ENCODE measurements at regions not wholly inside any gene's neighbourhood (a gene's known extent, or its start where the extent isn't known, plus 50 kb on each side); places are given as distances from the start of the nearest gene placed in this dataset.

GRCh38 chr4:119873132-119873531 lies 193.5 kb downstream of the MAD2L1 start:
- no peaks in the 10 kb centered on the region for H4K20me1 ChIP-seq (ENCODE audit: insufficient read depth, low read length)
- no peak for TF ChIP-seq EZH2phosphoT487 (IDR thresholded peaks at IDR 0.05; ENCODE audit: borderline replicate concordance, low read depth, low read length)

GRCh38 chr4:119872371-119873016 lies 194.2 kb downstream of the MAD2L1 start:
- H3K9me2 ChIP-seq (ENCODE audit: insufficient read depth, low read length), result no peaks in the 10 kb centered on the region
- no peaks in the 10 kb centered on the region for H3K79me2 ChIP-seq (ENCODE audit: insufficient read depth, low read depth, low read length)
- no peak overlapping the region for H3K27ac ChIP-seq (ENCODE audit: low read depth, low read length, poor library complexity, severe bottlenecking)
- DNase-seq (ENCODE audit: low spot score), result no peak
- ChIA-PET CTCF (ENCODE audit: unreplicated experiment) (no interaction called here), POLR2A (interaction anchor here (0.6 kb wide), 1 partner anchor 635 kb away, joined by 3 read pairs; no protein-coding TSS in a partner anchor)
- H3K36me3 ChIP-seq (ENCODE audit: insufficient read depth, low read length), result no peaks in the 10 kb centered on the region
- H4K20me1 ChIP-seq (ENCODE audit: insufficient read depth, low read length), result no peaks in the 10 kb centered on the region
- H2AFZ ChIP-seq (ENCODE audit: low read length), result no peak overlapping the region
- H3K4me2 ChIP-seq (ENCODE audit: low read length), result no peak overlapping the region
- TF ChIP-seq EZH2phosphoT487 (IDR thresholded peaks at IDR 0.05; ENCODE audit: borderline replicate concordance, low read depth, low read length), result no peak
- no peak for TF ChIP-seq CTCF (conservative IDR thresholded peaks at IDR 0.05; ENCODE audit: low read length)
- no TSS peak for BruUV-seq (replicated peaks)
- H3K9me3 ChIP-seq (ENCODE audit: low read length), result no peaks in the 10 kb centered on the region
- intact Hi-C loops (cut with micrococcal nuclease; ENCODE audit: unreplicated experiment), result no loop called here
- H3K4me3 ChIP-seq (ENCODE audit: low read depth, low read length, poor library complexity, severe bottlenecking), result no peak overlapping the region
- no peaks in the 10 kb centered on the region for H3K4me1 ChIP-seq (ENCODE audit: insufficient read depth, low read length, poor library complexity, severe bottlenecking)

More at GRCh38 chr4:119873132-119873531, 193.5 kb downstream of the MAD2L1 start:
- no peaks in the 10 kb centered on the region for H3K79me2 ChIP-seq (ENCODE audit: insufficient read depth, low read depth, low read length)
- no peak for DNase-seq (ENCODE audit: low spot score)
- H3K9me2 ChIP-seq (ENCODE audit: insufficient read depth, low read length), result no peaks in the 10 kb centered on the region
- no peaks in the 10 kb centered on the region for H3K4me1 ChIP-seq (ENCODE audit: insufficient read depth, low read length, poor library complexity, severe bottlenecking)
- H3K36me3 ChIP-seq (ENCODE audit: insufficient read depth, low read length), result no peaks in the 10 kb centered on the region
- CTCF ChIA-PET (ENCODE audit: unreplicated experiment), result no interaction called here
- no peak overlapping the region for H2AFZ ChIP-seq (ENCODE audit: low read length)
- no peaks in the 10 kb centered on the region for H3K9me3 ChIP-seq (ENCODE audit: low read length)
- H3K4me2 ChIP-seq (ENCODE audit: low read length), result no peak overlapping the region
- POLR2A ChIA-PET, result no interaction called here
- no peak overlapping the region for H3K27ac ChIP-seq (ENCODE audit: low read depth, low read length, poor library complexity, severe bottlenecking)
- H3K4me3 ChIP-seq (ENCODE audit: low read depth, low read length, poor library complexity, severe bottlenecking), result no peak overlapping the region
- BruUV-seq (replicated peaks), result no TSS peak
- intact Hi-C loops (cut with micrococcal nuclease; ENCODE audit: unreplicated experiment), result no loop called here

GRCh38 chr4:119870856-119871255 lies 195.8 kb downstream of the MAD2L1 start:
- no peaks in the 10 kb centered on the region for H4K20me1 ChIP-seq (ENCODE audit: insufficient read depth, low read length)
- no peak overlapping the region for H3K4me2 ChIP-seq (ENCODE audit: low read length)
- H3K79me2 ChIP-seq (ENCODE audit: insufficient read depth, low read depth, low read length), result no peaks in the 10 kb centered on the region
- no peak overlapping the region for H2AFZ ChIP-seq (ENCODE audit: low read length)
- H3K9me3 ChIP-seq (ENCODE audit: low read length), result no peaks in the 10 kb centered on the region
- no peak overlapping the region for H3K4me3 ChIP-seq (ENCODE audit: low read depth, low read length, poor library complexity, severe bottlenecking)
- no peak for DNase-seq (ENCODE audit: low spot score)
- POLR2A ChIA-PET, result no interaction called here
- H3K36me3 ChIP-seq (ENCODE audit: insufficient read depth, low read length), result no peaks in the 10 kb centered on the region
- CTCF ChIA-PET (ENCODE audit: unreplicated experiment), result no interaction called here
- no peaks in the 10 kb centered on the region for H3K4me1 ChIP-seq (ENCODE audit: insufficient read depth, low read length, poor library complexity, severe bottlenecking)
- intact Hi-C loops (cut with micrococcal nuclease; ENCODE audit: unreplicated experiment), result no loop called here
- TF ChIP-seq CTCF (conservative IDR thresholded peaks at IDR 0.05; ENCODE audit: low read length), result no peak
- TF ChIP-seq EZH2phosphoT487 (IDR thresholded peaks at IDR 0.05; ENCODE audit: borderline replicate concordance, low read depth, low read length), result no peak
- no peak overlapping the region for H3K27ac ChIP-seq (ENCODE audit: low read depth, low read length, poor library complexity, severe bottlenecking)
- no TSS peak for BruUV-seq (replicated peaks)
- H3K9me2 ChIP-seq (ENCODE audit: insufficient read depth, low read length), result no peaks in the 10 kb centered on the region

Data from OCI-LY7 (cell line).